Inflammatory macrophage treated with lipopolysaccharide for 4 hours (primary cell): ENCODE measurements at regions not wholly inside any gene's neighbourhood (a gene's known extent, or its start where the extent isn't known, plus 50 kb on each side); places are given as distances from the start of the nearest gene placed in this dataset.
A peak's percentile ranks its signal among the peaks of the same experiment; 100 is the strongest.
"Not testable (repeated sequence)": the region's sequence is repeated elsewhere in the genome, so short reads cannot be mapped to it uniquely, and the experiment has no call there.

Source experiments
- DNase-seq: peaks from one replicate; pipeline ENCODE4 v3.0.0-alpha.2; 2020

DNA sequence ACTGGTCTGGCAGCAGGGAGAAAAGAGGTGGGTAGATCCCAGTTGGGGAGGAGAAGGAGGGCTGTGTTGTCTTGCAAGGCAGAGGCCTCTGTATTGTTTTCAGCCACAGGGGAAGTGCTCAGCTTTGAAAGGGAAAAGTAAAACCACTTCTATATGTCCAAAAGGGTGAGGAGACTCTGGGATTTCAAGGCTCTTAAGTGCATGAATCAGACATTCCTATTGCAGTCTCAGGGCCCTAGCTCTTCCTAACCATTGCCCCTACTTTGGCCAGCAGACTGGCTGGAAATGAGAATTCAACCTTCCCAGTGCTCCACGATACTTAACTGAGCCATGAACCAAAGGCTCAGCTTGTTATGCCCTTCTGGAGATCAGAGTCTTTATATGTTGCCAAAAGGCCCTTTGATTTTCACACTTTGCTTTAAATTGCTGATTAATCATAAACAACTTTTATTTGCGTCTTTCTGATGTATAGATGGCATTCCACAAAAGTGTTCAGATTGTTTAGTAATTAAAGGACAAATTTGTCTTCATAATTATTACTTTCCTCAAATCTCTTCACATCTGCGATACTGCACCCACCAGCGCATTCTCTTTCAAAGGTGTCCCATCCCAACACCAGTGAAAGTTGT lies 313.8 kb upstream of the MMADHC start:
- no peak for DNase-seq

DNA sequence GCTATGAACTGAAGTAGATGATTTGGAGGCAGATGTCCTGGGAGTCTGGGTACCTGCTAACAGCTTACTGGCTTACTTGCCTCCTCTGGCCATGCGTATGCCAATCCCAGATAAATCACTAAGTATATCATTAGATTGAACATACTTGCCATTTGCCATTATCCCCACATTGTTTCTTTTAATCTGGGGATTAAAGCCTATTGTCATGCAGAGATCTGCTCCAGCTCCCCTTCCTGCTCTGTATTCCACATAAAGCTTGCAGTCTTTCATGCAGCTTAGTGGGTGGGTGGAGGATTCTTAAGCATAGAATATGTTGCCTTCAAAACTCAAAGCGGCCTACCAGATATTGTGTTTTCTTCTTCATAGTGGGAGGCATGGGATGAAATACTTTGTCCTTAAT lies 311.8 kb upstream of the MMADHC start:
- DNase-seq: no peak

DNA sequence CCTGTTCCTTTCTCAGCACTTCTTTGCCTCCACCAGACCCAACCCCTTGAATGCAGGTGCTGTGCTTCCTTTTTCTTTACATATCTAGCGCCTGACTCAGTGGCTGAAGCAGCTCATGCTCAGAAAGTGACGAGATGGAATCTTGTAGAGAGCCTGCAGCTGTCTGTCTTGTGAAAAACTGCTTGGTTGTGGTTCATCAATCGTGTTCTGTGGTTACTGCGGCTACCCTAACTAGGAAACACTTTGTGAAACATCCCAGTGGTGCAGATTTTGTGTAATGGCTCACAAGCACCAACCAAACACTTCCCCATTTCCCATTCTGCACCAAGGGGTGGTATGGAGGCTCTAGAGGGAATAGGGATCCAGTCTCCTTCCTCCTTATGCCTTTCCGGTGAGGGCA lies 307.2 kb upstream of the MMADHC start:
- no peak for DNase-seq

DNA sequence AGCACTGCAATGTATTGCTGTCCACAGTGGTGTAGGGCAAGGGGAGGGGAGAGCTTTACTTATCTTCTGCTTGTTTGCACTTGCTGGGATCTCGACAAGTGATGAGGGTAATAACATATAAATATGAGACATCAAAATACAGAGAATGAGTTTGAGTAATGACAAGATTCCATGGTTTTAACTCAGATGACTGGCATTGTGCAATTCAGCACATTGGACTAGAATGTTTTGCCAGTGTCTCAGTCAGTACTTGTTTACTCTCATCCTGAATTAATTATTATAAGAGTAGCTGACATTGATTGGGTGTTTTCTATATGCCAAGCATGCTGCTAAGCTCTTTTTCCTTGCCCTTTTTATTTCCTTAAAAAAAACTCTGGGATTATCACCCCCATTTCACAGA lies 306.7 kb upstream of the MMADHC start:
- no peak for DNase-seq

DNA sequence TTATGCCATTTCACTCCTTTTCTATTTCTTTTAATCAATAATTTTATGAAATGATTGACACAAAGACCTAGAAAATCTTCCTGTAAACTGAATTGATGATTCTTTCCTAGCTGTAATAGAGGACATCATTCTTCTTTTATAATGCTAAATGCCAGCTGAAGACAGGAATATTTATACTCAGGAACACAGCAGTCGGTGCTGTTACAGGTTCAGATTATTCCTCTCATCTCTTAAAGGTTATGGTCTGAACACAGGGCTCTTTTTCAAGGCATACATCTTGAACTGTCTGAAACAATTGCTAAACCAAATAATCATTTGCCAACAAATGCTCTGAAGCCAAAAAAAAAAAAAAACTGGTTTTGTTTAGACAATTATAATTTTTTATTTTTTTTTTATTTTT lies 305.0 kb upstream of the MMADHC start:
- no peak for DNase-seq

GRCh38 chr2:149885946-149886345 lies 298.4 kb upstream of the MMADHC start:
- no peak for DNase-seq

DNA sequence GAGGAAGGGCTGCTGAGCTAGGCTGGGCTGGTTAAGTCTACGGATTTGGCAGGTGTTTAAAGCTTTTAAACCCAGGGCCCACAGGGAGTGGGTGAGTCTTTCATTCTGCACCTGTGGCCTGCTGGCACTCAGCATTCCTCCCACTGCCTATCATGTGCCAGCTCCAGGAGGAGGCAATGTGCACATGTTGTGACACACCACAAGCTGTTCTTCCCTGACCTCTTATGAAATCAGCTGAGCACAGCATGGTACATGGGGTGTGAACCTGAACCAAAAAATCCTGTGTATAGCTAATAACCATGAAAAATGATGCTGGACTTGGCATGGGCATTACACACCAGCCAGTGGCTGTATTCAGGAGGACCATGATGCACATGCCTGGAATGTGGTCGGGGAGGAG lies 297.9 kb upstream of the MMADHC start:
- DNase-seq: no peak

GRCh38 chr2:149884871-149885270 lies 297.3 kb upstream of the MMADHC start:
- DNase-seq: no peak

GRCh38 chr2:149877913-149878312 lies 290.3 kb upstream of the MMADHC start:
- DNase-seq: no peak

DNA sequence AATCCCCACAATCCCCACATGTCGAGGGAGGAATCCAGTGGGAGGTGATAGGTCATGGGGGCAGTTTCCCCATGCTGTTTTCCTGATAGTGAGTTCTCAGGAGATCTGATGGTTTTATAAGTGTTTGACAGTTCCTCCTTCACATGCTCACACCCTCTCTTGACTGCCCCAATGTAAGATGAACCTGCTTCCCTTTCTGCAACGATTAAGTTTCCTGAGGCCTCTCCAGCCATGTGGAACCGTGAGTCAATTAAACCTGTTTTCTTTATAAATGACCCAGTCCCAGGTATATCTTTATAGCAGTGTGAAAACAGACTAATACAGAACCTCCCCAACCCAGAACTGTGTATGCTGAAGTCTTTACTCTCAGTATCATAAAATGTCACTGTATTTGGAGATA lies 289.5 kb upstream of the MMADHC start:
- DNase-seq: no peak

DNA sequence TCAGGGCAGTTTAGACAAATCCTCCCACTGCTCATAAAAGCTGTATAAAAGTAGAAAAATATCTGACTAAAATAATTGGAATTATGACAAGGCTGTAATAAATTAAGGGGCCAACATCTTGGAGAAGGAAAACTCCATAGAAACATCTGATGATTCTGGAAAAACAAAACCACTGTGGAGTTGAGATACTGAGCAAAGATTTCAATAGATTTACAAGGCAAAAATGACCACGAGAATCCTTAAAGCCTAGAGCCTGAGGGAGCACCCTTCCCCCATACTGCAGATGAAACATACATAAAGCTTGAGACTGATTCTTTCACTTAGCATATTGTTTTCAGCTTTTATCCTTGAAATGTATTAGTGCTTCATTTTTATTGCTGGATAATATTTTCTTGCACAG lies 286.4 kb upstream of the MMADHC start:
- no peak for DNase-seq

GRCh38 chr2:149872638-149873150 lies 285.1 kb upstream of the MMADHC start:
- no peak for DNase-seq

- DNase-seq: no peak
These were observed 284.5 kb upstream of the MMADHC start for GRCh38 chr2:149872041-149872440.

DNA sequence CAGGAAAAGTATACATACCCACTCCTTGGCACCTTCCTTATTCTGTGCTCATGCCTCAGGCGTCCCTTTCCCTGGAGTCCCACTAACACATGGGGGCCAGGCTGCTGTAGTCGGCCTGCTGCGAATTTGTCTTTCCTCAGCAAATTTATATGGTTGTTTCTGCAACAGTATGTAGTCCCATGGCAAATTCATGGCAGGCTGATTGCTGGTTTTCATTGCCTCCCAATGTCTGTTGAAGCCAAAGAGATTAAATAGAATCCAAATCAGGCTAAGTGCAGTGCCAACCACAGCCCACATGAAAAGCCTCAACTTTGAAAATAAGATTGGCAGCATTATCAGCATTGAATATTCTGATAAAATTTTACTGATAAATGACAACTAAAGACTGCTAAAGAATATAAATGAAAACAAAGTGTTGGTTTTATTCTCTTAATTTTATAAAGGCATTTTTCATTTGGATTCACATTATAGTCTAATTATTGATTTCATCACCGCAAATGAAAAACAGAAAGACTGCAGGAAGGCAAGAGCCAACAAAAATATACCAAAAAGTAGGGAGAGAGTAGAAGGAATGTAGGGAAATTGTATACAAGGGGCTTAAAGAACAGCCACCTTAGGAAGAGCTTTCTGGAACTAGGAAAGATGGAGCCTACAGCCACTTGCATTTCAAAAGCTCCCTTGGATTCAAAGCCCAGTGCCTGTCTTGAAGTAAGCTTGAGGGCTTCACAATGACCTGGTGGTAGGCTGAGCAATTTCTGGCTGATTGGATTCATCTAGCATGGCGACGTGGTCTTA lies 283.7 kb upstream of the MMADHC start:
- DNase-seq: no peak

GRCh38 chr2:149863227-149863626 lies 275.7 kb upstream of the MMADHC start:
- DNase-seq: no peak

- peak; percentile 34 for DNase-seq
These were observed 273.5 kb upstream of the MMADHC start for GRCh38 chr2:149861034-149861433.

- DNase-seq: no peak
These were observed 272.8 kb upstream of the MMADHC start for GRCh38 chr2:149860276-149860921.

DNA sequence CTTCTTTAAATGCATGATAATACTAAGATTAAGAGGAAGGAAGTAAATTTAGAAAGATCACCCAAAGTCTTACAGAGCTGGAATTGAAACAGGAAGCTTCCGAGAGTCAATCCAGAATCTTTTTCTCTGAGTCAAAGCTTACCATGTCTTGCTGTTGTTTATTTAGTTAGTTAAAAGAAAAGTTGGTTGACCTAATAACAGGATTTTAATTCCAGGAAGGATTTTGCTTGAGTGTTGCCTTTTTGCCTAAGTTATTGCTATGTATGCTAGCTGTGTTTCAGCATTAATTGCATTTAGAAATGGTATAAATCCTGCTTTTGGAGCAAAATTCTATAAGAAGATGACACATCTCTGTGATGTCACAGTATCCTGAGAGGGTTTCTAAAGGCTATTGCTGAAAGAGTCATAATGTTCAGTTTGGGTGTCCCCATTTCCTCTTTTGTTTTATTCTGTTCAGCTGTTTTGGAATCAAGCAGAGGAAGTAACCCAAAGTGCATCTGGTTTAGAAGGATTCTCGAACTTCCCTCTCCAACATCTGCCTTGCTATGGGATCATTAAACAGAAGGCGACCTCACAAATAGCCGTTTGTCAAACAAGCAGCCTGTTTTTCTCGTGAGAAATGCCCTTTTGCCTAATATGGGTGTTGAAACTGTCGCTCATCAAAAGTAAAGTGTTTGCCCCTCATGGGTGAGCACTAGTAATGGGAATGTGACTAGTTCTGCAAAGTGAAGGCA lies 271.5 kb upstream of the MMADHC start:
- DNase-seq: peak; percentile 81

DNA sequence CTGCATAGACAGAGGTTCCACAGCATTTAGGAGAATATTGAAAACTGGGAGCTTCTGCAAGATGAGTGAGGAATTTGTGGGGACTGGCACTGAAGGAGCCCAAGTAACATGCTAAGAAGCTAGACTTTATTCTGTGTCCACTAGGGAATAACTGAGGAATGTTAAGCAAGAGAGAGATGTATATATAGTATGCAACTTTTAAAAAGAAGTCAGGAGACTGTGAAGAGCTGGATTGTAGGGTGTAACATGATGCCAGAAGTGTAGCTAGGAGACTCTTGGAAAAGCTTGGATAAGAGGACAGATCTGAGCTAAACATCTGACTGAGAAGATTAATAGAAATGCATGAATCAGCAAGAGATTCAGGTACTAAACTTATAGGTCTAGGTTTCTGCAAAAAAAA lies 270.6 kb upstream of the MMADHC start:
- DNase-seq: no peak

- DNase-seq: no peak
These were observed 269.8 kb upstream of the MMADHC start for GRCh38 chr2:149857344-149857743.

DNA sequence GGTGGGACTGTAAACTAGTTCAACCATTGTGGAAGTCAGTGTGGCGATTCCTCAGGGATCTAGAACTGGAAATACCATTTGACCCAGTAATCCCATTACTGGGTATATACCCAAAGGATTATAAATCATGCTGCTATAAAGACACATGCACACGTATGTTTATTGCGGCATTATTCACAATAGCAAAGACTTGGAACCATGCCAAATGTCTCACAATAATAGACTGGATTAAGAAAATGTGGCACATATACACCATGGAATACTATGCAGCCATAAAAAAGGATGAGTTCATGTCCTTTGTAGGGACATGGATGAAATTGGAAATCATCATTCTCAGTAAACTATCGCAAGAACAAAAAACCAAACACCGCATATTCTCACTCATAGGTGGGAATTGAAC lies 268.3 kb upstream of the MMADHC start:
- DNase-seq: not testable (repeated sequence)

- DNase-seq: no peak
These were observed 262.0 kb upstream of the MMADHC start for GRCh38 chr2:149849591-149849990.

DNA sequence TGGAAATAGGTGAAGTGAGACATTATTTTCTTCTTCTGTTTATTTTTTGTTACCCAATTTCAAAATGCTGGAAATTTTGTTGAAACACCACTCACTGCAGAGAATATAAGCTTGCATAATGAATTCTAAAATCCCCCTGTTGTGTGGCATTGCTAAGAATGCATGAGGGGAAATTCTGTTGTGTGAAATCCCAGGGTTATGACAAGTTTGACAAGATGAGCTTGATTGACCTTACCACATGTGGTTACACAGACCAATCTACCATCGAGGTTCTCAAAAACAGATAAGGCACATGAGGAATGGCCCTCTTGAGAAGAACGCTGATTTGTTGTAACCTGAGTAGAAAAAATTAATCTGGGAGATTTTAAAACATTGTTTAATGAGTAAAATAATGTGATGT lies 261.6 kb upstream of the MMADHC start:
- peak; percentile 56 for DNase-seq
